ENCODE measurements at regions not wholly inside any gene's neighbourhood (a gene's known extent, or its start where the extent isn't known, plus 50 kb on each side); places are given as distances from the start of the nearest gene placed in this dataset.
"Not testable (repeated sequence)": the region's sequence is repeated elsewhere in the genome, so short reads cannot be mapped to it uniquely, and the experiment has no call there.

GRCh38 chr11:12585861-12586260 is 88.4 kb upstream of the TEAD1 start:
- no peak for DNase-seq (ENCODE audit: low spot score)

DNA sequence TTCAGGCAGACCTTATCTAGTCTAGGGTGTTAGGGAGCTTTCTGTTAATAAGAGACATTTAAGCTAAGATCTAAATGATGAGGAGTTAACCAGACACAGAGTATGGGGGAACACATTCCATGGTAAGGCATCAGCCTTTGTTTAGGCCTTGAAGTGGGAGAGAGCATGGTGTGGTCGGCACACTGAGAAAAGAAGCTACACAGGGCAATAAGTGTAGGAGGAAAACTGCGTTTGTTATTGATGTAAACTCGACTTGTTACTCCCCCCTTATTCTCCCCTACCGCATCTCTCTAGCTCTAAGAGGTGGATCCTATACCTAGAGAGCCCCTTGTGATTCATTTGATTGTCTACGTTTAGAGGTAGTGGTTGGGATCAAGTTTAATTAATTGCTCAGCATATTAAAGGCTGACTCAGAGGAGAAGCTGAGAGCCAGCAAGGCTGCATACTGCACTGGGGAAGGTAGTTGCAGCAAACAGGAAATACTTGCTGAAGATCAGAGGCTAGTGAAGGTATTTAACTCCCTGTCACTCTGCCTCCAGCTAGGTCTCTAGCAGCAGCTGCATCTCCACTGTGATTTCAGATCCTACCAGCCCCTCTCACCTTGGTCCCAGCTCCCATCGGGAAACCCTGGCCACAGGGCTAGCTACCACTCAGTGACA is 86.8 kb upstream of the TEAD1 start:
- peak; percentile 11 for DNase-seq (ENCODE audit: low spot score)

- DNase-seq (ENCODE audit: low spot score), result no peak
These were observed 82.5 kb upstream of the TEAD1 start for GRCh38 chr11:12591706-12592105.

- no peak for DNase-seq (ENCODE audit: low spot score)
These were observed 81.9 kb upstream of the TEAD1 start for GRCh38 chr11:12592283-12592682.

DNA sequence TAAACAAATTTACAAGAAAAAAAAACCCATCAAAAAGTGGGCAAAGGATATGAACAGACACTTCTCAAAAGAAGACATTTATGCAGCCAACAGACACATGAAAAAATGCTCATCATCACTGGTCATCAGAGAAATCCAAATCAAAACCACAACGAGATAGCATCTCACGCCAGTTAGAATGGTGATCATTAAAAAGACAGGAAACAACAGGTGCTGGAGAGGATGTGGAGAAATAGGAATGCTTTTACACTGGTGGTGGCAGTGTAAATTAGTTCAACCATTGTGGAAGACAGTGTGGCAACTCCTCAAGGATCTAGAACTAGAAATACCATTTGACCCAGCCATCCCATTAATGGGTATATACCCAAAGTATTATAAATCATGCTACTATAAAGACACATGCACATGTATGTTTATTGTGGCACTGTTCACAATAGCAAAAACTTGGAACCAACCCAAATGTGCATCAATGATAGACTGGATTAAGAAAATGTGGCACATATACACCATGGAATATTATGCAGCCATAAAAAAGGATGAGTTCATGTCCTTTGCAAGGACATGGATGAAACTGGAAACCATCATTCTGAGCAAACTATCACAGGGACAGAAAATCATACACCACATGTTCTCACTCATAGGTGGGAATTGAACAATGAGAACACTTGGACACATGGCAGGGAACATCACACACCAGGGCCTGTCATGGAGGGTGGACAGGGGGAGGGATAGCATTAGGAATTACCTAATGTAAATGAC is 79.0 kb upstream of the TEAD1 start:
- DNase-seq (ENCODE audit: low spot score), result not testable (repeated sequence)

GRCh38 chr11:12598330-12599256 is 75.6 kb upstream of the TEAD1 start:
- peak; percentile 14 for DNase-seq (ENCODE audit: low spot score)

GRCh38 chr11:12599408-12600143 is 74.6 kb upstream of the TEAD1 start:
- DNase-seq (ENCODE audit: low spot score), result no peak

- DNase-seq (ENCODE audit: low spot score), result no peak
These were observed 73.4 kb upstream of the TEAD1 start for GRCh38 chr11:12600829-12601228.

DNA sequence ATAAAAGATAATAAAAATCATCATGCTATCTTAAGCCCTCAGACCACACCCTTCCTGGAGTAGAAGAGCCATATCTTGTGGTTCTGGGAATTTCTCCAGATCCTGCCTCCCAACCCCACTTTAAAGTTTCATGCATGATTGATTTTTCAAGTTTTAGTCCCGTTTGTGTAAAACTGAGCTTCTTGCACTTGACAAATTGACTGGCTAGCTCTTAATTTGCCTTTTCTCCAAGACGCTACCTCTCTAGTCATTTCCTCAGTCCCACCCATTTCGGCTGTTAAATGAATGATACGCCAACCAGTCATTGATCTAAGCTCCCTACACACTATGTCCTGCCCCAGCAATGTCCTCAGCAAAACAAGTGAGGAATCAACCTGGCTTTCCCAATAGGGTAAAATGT is 71.8 kb upstream of the TEAD1 start:
- DNase-seq (ENCODE audit: low spot score), result no peak

DNA sequence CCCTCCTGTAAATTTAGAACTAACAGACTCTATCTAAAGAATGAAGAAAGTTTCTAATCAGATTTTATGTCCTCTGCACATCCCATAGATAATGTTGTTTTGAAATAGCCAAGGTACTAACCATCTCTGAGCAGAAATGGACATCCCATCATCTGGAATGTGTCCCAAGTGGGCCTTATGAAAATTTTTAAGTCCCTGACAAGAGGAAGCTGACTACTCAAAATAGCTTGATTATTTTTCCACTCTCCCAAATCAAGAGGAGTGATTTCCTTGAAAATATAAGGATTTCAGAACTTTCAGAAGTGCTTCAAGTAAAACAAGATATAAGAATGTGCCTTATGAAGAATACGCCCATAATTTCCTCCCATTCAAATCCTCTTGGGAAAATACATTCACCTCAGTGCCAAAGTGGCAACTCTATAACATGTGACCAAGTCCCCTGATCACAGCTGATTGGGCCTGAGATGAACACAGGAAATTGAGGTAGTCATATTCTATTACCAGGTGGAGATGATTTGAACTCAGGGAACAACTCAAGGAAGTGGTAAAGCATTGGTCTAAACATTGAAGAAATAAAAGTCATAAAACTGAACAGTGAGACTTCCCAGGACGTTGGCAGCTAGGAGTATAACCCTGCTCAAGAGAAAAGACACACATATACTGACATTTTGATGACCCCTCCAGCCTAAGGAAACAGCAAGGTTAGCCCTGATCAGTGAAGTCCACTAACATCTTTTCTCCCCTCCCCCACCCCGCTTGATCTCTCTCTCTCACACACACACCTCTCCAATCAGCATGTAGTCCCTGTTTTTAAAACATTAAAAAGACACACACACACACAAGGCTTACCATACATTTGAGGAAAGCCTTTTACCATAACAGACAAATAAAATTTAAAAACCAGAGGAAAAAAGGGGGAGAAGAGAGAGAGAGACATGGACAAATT is 70.8 kb upstream of the TEAD1 start:
- no peak for DNase-seq (ENCODE audit: low spot score)

GRCh38 chr11:12604557-12605153 is 69.6 kb upstream of the TEAD1 start:
- DNase-seq (ENCODE audit: low spot score), result no peak

DNA sequence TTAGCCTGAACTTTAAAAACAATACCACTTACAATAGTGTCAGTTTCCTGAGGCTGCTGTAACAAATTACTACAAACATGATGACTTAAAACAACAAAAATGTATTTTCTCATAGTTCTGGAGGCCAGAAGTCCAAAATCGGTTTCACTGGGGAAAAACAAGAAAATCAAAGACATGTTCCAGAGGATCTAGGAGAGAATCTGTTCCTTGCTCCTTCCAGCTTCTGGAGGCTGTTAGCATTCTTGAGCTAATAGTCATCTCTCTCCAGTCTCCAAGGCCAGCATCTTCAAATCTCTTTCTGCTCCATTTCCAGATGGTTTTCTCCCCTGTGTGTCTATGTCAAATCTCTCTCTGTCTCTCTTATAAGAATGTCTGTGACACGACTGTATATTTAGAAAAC is 67.6 kb upstream of the TEAD1 start:
- no peak for DNase-seq (ENCODE audit: low spot score)

DNA sequence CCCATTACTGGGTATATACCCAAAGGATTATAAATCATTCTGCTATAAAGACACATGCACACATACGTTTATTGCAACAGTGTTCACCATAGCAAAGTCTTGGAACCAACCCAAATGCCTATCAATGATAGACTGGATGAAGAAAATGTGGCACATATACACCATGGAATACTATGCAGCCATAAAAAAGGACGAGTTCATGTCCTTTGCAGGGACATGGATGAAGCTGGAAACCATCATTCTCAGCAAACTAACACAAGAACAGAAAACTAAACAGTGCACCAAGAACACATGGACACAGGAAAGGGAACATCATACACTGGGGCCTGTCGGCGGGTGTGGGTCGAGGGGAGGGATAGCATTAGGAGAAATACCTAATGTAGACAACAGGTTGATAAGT is 65.5 kb upstream of the TEAD1 start:
- not testable (repeated sequence) for DNase-seq (ENCODE audit: low spot score)

DNA sequence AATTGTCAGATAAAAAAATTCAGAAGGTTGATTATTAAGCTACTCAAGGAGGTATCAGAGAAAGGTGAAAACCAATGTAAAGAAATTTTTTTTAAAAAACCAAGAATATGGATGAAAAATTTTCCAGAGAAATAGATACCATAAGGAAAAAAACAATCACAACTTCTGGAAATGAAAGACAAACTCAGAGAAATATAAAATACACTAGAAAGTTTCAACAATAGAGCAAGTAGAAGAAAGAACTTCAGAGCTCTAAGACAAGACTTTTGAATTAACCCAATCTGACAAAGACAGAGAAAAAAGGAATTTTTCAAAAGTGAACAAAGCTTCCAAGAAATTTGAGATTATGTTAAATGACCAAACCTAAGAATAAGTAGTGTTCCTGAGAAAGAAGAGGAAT is 62.9 kb upstream of the TEAD1 start:
- no peak for DNase-seq (ENCODE audit: low spot score)

GRCh38 chr11:12617632-12618031 is 56.6 kb upstream of the TEAD1 start:
- DNase-seq (ENCODE audit: low spot score), result no peak

GRCh38 chr11:12618743-12619540 is 55.3 kb upstream of the TEAD1 start:
- DNase-seq (ENCODE audit: low spot score), result no peak

GRCh38 chr11:12623869-12624268 is 50.4 kb upstream of the TEAD1 start:
- no peak for DNase-seq (ENCODE audit: low spot score)

All from CD4-positive, alpha-beta T cell treated with Interleukin-6 at 100 ng/mL for 8 hours (primary cell).